Fibroblast of peridontal ligament (primary cell): ENCODE measurements at regions not wholly inside any gene's neighbourhood (a gene's known extent, or its start where the extent isn't known, plus 50 kb on each side); places are given as distances from the start of the nearest gene placed in this dataset.
"Not testable (repeated sequence)": the region's sequence is repeated elsewhere in the genome, so short reads cannot be mapped to it uniquely, and the experiment has no call there.

Source experiments
- DNase-seq: peaks from one replicate; pipeline ENCODE4 v3.0.0-alpha.2; 2010; ENCODE audit errors: extremely low read depth

DNA sequence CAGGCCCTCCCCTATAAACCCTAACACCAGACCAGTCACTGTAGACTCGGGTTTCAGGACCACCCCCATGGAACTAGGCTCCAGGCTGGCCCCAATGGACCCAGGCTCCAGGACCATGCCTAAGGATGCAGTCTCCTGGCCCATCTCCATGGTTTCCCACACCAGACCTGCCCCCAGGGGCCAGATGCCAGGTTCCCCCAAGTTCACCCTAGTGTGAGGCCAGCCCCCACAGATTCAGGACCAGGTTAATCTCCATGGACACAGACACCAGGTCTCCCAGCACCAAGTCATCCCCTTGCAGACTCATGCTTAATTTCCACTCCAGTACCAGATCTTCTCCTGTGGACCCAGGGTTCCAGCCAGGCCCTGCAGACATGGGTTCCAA is 103.8 kb upstream of the LANCL2 start:
- DNase-seq: no peak

DNA sequence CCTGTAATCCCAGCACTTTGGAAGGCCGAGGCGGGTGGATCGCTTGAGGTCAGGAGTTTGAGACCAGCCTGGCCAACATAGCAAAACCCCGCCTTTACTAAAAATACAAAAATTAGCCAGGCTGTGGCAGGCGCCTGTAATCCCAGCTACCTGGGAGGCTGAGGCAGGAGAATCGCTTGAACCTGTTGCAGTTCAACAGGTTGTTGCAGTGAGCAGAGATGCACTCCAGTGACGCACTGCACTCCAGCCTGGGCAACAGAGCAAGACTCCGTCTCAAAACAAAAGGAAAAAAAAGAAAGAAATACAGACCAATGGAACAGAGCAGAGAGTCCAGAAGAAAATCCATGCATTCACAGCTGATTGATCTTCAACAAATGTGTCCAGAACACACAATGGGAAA is 99.8 kb upstream of the LANCL2 start:
- DNase-seq: not testable (repeated sequence)

DNA sequence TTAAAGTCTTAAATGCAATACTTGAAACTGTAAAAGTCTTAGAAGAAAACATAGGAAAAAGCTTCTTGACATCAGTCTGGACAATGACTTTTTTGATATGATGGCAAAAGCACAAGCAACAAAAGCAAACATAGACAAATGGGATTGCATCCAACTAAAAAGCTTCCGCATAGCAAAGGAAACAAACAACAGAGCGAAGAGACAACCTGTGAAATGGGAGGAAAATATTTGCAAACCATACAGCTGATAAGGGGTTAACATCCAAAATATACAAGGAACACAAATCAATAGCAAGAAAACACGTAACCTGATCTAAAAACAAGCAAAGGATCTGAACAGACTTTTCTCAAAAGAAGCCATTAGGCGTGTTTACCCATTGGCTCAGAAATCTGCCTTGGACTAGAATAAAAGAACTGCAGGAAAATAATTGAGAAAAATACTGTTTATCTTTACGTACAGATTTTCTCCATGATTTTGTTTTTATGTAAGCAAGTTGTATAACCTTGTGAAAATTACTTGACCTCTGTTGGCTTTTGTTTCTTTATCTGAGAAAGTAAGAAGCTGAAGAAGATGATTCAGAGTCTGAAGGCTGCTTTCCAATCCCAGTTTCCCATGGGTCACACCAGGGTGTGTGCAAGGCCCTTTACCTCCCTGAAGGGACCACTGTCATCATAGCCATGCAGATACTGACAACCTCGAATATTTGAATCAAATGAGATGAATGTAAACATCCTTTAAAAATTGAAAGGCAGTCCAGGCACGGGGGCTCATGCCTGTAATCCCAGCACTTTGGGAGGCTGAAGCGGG is 99.1 kb upstream of the LANCL2 start:
- peak; percentile 18 for DNase-seq

DNA sequence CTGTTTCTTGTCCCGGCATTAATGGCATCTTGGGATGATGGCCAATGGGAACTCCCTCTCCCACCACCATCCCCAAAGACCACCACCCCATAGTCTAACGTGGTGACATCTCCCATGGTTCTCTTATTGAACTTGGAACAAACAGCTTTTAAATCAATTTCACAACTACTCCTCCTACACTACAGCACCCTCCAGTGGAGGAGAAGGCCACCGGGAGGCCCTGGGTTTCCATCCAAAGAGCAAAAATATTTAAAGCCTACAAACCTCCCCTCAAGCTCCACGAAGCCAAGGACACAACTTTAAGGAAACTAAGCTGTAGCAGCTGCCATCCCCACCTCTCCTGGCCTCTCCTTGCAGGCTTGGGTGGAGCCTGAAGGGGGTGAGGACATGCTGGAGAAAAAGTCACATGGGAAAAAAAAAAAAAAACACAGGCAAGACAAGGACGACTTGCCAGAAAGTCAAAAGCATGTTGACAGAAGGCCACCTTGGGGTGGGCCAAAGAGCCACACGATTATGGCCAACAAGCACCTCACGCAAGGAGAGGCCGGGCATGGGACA is 94.0 kb upstream of the LANCL2 start:
- DNase-seq: peak; percentile 37

DNA sequence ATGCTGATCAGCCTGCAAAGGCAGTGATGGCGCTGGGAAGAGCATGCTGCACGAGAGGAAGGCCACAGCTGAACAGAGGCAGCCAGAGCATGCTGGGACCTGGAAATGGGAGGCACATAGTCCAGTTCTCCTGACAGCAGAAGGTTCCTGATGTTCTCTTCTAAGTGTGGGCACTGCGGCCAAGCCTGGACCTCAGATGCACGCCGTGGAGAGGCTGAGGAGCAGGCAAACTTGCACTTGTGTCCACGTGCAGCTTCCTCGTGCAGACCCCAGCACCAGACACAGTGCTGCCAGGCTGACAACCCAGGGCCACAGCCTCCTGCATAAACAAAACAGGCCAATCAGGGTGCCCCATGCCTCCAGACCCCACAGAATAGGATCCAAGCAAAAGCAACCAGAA is 93.5 kb upstream of the LANCL2 start:
- no peak for DNase-seq

DNA sequence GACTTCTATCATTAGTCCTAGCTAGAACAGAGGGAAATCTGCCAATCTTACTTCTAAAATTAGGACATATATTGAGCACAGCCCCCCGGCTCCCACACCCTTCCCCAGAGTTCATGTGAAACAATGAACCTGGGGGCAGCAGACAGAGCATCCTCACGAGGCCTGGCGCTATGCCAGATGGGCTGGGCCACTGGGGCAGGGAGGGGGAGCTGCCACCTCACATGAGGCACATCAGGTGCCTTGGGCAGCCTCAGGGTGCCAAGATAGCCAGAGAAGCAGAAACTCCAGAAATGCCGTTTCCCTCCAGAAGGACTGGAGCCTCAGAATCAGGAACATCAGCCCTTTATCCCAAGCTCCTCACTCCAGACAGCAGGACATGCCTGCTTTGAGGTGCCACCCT is 92.8 kb upstream of the LANCL2 start:
- DNase-seq: no peak

DNA sequence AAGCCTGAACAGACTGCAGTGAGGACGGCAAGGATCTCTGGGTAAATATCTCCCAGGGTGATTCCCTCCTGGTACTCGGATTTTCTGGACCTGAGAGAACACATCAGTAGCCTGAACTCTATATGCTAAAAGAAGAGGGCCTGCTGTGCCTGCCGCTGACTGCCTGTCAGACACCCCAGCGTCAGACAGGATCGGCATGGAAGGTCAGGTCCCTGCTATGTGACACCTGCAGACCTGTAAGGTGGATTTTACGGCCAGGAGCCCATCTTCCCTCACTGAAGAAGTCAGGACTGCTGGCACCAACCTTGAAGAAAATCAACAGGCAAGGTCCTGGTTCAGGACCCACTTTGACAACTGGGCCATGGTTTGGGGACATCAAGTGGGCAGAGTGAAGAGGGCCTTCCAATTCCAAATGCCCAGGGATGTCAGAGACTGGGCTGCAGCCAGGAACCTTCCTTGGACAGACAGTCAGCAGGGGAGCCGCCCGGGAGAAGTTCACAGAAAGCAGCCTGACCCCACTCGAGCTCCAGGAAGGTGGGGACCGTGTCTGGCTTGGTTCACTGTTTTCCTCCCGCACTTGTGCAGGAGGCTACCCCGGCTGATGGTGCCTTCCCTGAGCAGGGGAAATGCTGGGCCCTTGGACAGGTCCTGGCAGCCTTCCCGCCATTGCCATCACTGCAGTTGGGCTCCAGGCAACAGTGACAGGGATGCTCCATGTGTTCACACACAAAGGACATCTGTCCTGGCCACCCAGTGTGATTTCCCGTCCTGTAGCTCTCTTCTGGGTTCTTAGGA is 91.8 kb upstream of the LANCL2 start:
- no peak for DNase-seq

DNA sequence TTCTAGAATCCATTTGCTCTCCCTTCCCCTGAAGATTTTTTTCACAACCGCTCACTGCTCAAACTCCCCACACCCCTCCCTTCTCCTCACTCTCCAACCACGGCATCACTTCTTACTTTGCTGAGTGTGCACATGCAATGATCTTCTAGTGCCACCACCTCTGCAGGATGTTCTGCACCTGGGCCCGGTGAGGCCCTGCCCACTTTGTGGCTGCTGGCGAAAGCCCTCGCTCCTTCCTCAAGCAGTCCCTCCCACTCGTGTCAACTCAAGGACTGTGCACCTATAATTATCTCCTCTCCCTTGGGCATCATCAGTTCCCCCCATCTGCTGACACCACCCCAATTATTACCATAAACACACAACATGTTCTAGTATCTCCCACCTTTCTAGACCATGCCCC is 91.0 kb upstream of the LANCL2 start:
- no peak for DNase-seq

DNA sequence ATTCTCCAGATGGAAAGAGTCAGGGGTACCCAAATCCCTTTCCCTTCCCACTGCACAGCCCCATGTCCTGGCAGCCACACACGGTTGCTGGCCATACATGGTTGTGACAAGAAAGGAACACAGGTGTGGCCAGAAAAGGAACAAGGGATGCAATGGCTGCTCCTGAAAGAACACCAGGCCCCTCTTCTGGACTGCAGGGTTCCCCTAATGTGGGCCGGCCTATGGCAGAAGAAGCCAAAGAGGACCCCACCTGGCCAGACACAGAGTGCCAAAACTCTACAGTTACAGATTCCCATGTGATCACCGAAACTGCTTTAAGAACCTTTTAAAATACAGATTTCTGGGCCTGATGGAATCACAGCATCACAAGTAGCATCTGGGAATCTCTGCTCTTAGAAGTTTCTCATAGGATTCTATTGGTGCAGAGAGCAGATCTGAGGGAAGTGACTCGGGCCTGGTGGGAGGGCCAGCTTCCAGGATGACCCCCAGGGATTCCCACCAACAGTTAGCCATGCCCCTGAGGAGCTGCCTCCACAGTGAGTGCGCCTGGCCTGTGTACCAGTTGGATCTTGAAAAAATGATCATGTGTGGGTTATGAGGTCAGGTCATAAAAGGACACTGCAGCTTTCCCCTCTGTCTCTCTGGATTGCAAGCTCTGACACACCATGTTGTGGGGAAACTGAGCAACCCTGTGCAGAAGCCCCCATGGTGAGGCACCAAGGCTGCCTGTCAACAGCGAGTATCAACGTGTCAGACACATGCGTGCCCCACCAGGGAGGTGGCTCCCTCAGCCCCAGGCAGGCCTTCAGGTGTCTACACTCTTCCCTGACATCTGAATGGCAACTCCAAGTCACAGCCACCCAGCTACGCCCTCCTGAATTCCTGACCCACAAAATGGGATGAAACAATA is 89.6 kb upstream of the LANCL2 start:
- no peak for DNase-seq

DNA sequence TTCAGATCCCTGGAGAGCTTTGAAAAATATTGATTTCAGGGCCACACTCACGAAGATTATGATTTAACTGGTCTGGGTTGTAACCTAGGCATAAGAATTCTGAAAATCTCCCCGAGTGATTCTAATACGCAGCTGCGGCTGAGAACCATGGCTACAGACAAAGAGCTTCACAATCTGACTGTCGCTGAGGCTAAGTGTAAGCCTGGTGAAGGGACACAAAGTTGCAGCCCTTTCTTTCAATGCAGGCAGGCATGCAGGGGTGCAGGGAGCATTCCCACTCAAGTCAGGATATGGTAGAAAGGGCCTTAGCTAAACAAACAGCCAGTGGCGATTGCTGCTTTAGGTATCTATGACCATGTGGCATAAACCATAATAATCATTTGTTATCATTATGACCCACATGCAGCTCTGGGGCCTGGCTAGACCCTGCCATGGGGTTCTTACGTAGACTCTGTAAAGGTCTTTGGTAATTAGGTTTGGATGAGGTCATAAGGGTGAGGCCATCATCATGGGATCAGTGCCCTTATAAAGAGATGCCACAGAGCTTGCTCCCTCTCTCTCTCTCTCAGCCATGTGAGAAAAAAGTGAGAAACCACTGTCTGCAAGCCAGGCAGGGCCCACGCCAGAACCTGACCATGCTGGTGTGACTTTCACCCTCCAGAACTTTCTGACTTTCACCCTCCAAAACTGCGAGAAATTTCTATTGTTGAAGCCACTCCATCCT is 88.4 kb upstream of the LANCL2 start:
- DNase-seq: no peak

DNA sequence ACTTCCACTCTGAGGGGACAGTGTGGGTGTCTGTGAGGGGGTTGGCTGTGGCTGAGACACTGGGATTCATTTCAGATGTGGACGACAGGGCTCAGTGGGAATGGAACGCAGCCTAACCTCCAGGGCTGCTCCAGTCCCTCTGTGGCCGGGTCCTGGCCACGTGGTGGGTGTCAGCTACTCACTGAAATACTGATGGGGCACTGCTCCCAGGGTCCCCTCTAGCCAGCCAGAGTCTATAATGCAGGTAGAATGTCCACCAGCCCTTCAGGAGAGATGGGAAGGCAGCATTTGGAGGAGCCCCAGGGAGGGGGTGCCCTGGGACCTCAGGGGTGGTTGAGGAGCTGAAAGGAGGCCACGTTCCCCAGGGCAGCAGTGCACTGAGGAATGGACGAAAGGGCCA is 87.2 kb upstream of the LANCL2 start:
- DNase-seq: no peak

DNA sequence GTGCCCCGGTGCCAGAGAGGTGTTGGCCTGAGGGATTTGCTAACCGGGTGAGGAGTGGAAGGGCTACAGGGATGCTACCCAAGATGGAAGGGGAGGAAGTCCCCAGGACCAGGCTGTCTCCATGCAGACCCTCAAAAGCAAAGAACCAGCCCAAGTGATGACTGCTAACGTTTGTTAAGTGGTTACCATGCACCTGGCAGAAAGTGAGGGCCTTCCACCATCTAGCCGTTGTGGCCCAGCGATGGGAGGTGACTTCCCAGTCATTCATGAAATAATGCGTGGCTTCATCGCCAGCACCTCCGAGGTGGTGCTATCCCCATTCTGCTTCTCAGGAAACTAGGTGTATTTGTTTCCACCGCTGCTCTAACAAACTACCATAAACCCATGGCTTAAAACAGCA is 86.8 kb upstream of the LANCL2 start:
- no peak for DNase-seq

DNA sequence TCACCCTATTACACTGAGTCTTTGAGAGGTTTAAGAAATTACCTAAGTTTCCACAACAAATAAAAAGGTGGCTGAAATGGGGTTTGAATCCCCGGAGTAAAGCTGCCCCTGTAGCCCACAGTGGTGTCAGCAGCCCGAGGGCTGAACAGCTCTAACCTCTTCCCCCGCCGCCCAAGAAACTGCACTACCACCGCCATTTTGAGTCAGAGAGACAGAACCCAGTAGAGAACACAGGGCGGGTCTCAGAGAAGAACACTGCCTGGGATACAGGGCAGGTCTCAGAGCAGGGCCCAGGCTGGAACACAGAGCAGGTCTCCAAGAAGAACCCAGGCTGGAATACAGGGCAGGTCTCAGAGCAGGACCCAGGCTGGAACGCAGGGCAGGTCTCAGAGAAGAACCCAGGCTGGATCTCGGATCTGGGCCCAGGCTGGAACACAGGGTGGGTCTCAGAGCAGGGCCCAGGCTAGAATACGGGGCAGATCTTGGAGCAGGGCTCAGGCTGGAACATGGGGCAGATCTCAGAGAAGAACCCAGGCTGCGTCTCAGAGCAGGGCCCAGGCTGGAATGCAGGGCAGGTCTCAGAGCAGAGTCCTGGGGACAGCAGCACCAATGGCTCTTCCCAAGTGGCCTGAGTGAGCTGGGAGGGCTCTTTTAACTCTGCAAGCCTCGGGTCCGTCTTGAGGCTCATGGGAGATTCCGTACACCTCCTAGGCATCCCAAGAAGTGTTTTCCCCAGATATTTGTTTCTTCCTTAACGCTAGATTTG is 85.9 kb upstream of the LANCL2 start:
- no peak for DNase-seq

DNA sequence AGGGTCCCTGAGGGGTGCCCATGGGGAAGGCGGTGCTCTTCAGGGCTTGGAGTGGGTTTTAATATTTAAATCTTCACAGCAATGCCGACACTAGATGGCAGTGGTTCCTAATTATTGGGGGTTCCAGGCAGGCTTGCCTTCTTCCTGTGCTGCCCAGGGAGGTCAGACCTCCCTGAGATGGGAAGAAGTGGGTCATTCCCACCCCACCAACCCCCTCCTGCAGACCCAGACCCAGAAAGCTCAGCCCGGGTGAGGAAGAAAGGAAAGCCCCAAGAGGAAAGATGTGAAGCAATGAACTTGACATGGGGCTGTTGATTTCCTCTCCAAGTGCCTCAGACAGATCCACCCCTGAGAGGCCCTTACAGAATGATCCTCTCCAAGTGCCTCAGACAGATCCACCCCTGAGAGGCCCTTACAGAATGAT is 85.1 kb upstream of the LANCL2 start:
- DNase-seq: peak; percentile 82

DNA sequence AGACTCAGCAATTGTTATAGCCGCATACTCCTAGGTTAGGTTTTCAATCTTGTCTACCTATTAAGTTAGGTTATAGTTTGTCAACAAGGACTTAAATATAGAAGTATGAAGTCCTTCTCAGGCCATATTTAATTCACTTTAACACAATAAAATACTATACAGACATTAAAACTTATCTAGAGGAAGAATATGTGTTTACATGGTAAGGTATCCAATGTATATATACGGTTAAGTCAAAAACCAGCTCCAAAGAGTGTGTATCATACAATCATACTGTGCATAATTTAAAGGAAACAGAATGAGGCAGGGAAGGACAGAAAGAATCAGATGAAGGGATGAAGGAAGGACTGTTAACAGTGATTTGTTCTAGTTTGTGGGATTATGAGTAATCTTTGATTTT is 79.5 kb upstream of the LANCL2 start:
- DNase-seq: no peak

DNA sequence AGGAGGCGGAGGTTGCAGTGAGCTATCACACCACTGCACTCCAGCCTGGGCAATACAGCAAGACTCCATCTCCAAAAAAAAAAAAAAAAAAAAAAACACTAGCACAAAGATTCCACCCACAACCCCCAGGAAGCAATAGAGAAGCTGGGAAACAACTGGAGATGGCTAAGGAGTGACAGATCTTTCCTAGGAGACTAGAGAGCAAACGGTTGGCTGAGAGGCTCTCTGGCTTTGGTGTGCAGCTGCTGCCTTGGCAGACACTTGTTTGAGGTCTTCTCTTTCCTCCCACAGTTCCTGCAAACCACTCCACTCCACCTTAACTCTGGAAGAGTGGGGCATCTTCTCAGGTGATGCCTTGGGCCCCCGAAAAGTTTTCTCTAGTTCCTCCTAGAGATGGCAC is 78.5 kb upstream of the LANCL2 start:
- no peak for DNase-seq

DNA sequence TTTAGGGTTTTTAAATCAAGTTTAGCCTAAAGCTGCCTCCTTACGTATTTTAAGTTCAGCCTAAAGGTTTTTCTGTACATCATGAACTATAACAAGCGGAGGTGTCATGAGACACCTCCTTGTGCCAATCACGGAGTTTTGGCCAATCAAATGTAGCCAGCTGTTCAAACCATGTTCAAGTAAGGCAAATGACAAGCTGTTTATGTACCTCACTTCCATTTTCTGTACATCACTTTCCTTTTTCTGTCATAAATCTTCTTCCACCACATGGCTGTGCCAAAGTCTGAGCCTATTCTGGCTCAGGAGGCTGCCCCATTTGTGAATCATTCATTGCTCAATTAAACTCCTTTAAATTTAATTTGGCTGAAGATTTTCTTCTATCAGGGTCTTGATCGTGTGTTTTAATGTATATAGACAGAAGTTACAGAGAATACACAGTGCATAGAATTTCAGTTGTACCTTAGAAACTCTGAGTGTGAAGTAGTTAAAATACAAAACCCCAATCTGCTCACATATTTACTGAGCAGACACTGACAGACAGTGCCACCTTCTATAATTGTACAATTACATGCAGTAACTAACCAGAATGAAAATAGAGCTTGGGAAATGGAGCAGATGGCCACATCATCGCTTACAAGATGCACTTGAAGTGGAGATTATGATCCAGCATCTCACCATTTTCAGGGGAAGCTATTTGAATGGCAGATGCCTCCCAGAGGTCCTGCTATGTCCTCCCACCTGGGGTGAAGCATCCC is 76.9 kb upstream of the LANCL2 start:
- peak; percentile 17 for DNase-seq

DNA sequence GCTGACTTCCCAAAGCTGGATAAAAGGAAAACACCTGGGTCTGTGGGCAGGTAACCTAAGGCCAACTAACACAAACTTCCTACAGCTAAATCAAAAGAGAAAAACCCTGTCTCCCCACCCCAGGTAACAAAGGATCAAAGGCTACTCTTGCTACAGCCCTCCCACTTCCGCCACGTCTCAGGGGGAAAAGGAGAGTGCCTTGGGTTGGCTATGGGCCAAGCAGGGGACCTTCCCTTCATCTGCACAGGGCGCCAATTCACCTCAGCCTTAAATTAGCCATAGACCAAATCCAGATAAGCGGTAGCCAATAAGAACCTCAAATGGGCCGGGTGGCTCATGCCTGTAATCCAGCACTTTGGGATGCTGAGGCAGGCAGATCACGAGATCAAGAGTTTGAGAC is 69.1 kb upstream of the LANCL2 start:
- no peak for DNase-seq

DNA sequence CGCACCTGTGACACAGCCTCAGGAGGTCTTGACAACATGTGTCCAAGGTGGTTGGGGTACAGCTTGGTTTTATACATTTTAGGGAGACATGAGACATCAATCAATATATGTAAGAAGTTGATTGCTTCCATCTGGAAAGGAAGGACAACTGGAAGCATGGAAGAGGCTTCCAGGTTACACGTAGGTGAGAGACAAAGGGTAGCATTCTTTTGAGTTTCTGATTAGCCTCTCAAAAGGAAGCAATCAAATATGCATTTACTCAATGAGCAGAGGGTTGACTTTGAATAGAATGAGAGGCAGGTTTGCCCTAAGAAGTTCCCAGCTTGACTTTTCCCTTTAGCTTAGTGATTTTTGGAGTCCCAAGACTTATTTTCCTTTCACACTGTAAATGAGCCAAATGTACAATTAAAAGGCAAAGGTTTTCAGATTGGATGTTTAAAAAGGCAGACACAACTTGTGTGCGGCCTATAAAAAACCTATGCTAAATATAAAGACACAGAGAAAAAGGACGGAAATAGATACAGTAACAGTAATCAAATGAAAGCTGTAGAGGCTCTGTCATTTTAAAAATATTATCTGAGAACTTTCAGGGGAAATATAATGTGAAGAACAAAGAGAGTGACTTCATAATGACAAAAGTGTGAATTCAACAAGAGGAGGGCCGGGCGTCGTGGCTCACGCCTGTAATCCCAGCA is 65.7 kb upstream of the LANCL2 start:
- no peak for DNase-seq
